ENCODE measurements at regions not wholly inside any gene's neighbourhood (a gene's known extent, or its start where the extent isn't known, plus 50 kb on each side); places are given as distances from the start of the nearest gene placed in this dataset.
"Not testable (repeated sequence)": the region's sequence is repeated elsewhere in the genome, so short reads cannot be mapped to it uniquely, and the experiment has no call there.

DNA sequence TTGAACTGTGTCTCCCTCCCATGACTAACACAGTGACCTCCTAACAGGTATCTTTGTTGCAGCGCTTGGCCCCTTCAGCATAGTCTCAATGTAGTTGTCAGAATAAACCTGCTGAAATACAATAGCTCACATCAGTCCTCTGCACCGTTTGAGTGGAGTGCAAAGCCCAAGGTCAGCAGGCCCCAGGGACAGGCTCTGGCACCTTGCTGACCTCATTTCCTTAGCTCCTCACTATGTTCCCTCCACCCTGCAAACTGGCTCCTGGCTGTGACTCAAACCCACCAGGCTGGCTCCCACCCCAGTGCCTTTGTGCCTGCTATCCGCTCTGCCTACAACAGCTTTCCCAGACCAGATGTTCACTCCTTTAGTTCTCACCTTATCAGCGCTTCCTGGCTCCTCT, 146.7 kb downstream of the LRATD1 start:
- Histone ChIP-seq H3K9me3 (ENCODE audit: control insufficient read depth, insufficient read depth, low read length) (no peaks in the 10 kb centered on the region), H3K79me2 (ENCODE audit: control insufficient read depth, low read length) (no peaks in the 10 kb centered on the region), H3K36me3 (ENCODE audit: control insufficient read depth, low read length) (no peaks in the 10 kb centered on the region), H3K4me3 (ENCODE audit: low read length) (no peak overlapping the region), H3F3A (ENCODE audit: control insufficient read depth, insufficient read depth) (no peaks in the 10 kb centered on the region), H4K20me1 (ENCODE audit: control insufficient read depth, insufficient read depth, low read depth, low read length) (no peaks in the 10 kb centered on the region), H3K27me3 (ENCODE audit: control insufficient read depth, low read length) (no peaks in the 10 kb centered on the region), H3K4me1 (ENCODE audit: control insufficient read depth, low read length) (no peaks in the 10 kb centered on the region), H3K4me2 (ENCODE audit: low read length) (no peak overlapping the region), H3K9me2 (replicated peaks; ENCODE audit: control insufficient read depth, low read length) (no peaks in the 10 kb centered on the region), H3K27ac (ENCODE audit: low read depth, low read length) (no peak overlapping the region)
- no peak for TF ChIP-seq EZH2phosphoT487 (IDR thresholded peaks at IDR 0.05; ENCODE audit: borderline replicate concordance, low read length)
- TF ChIP-seq, protein P1, sequence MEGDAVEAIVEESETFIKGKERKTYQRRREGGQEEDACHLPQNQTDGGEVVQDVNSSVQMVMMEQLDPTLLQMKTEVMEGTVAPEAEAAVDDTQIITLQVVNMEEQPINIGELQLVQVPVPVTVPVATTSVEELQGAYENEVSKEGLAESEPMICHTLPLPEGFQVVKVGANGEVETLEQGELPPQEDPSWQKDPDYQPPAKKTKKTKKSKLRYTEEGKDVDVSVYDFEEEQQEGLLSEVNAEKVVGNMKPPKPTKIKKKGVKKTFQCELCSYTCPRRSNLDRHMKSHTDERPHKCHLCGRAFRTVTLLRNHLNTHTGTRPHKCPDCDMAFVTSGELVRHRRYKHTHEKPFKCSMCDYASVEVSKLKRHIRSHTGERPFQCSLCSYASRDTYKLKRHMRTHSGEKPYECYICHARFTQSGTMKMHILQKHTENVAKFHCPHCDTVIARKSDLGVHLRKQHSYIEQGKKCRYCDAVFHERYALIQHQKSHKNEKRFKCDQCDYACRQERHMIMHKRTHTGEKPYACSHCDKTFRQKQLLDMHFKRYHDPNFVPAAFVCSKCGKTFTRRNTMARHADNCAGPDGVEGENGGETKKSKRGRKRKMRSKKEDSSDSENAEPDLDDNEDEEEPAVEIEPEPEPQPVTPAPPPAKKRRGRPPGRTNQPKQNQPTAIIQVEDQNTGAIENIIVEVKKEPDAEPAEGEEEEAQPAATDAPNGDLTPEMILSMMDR (IDR thresholded peaks at IDR 0.05; ENCODE audit: low read depth, low read length, poor library complexity, severe bottlenecking): no peak

- no peaks in the 10 kb centered on the region for H3K36me3 ChIP-seq (ENCODE audit: control insufficient read depth, low read length)
- H3K9me3 ChIP-seq (ENCODE audit: control insufficient read depth, insufficient read depth, low read length): no peaks in the 10 kb centered on the region
- H4K20me1 ChIP-seq (ENCODE audit: control insufficient read depth, insufficient read depth, low read depth, low read length): no peaks in the 10 kb centered on the region
- H3K4me3 ChIP-seq (ENCODE audit: low read length): no peak overlapping the region
- no peaks in the 10 kb centered on the region for H3K27me3 ChIP-seq (ENCODE audit: control insufficient read depth, low read length)
- no peak overlapping the region for H3K27ac ChIP-seq (ENCODE audit: low read depth, low read length)
- H3K4me2 ChIP-seq (ENCODE audit: low read length): no peak overlapping the region
- no peak for TF ChIP-seq EZH2phosphoT487 (IDR thresholded peaks at IDR 0.05; ENCODE audit: borderline replicate concordance, low read length)
- TF ChIP-seq, protein P1 (IDR thresholded peaks at IDR 0.05; ENCODE audit: low read depth, low read length, poor library complexity, severe bottlenecking): no peak
- H3K79me2 ChIP-seq (ENCODE audit: control insufficient read depth, low read length): no peaks in the 10 kb centered on the region
- H3K4me1 ChIP-seq (ENCODE audit: control insufficient read depth, low read length): no peaks in the 10 kb centered on the region
- H3K9me2 ChIP-seq (replicated peaks; ENCODE audit: control insufficient read depth, low read length): no peaks in the 10 kb centered on the region
- no peaks in the 10 kb centered on the region for H3F3A ChIP-seq (ENCODE audit: control insufficient read depth, insufficient read depth)
Observed at GRCh38 chr2:14781142-14781541, 148.6 kb downstream of the LRATD1 start.

DNA sequence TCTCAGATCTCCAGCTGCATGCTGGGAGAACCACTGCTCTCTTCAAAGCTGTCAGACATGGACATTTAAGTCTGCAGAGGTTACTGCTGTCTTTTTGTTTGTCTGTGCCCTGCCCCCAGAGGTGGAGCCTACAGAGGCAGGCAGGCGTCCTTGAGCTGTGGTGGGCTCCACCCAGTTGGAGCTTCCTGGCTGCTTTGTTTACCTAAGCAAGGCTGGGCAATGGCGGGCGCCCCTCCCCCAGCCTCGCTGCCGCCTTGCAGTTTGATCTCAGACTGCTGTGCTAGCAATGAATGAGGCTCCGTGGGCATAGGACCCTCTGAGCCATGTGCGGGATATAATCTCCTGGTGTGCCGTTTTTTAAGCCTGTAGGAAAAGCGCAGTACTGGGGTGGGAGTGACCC, 156.3 kb downstream of the LRATD1 start:
- H3K4me2 ChIP-seq (ENCODE audit: low read length); H3K4me1 ChIP-seq (ENCODE audit: control insufficient read depth, low read length); H3K27ac ChIP-seq (ENCODE audit: low read depth, low read length); H3K4me3 ChIP-seq (ENCODE audit: low read length); H3F3A ChIP-seq (ENCODE audit: control insufficient read depth, insufficient read depth); H3K9me2 ChIP-seq (replicated peaks; ENCODE audit: control insufficient read depth, low read length); H3K79me2 ChIP-seq (ENCODE audit: control insufficient read depth, low read length); H4K20me1 ChIP-seq (ENCODE audit: control insufficient read depth, insufficient read depth, low read depth, low read length); H3K27me3 ChIP-seq (ENCODE audit: control insufficient read depth, low read length); H3K9me3 ChIP-seq (ENCODE audit: control insufficient read depth, insufficient read depth, low read length); H3K36me3 ChIP-seq (ENCODE audit: control insufficient read depth, low read length): not testable (repeated sequence)

- Histone ChIP-seq H3K4me3 (ENCODE audit: low read length) (no peak overlapping the region), H3F3A (ENCODE audit: control insufficient read depth, insufficient read depth) (no peaks in the 10 kb centered on the region), H3K36me3 (ENCODE audit: control insufficient read depth, low read length) (no peaks in the 10 kb centered on the region), H3K79me2 (ENCODE audit: control insufficient read depth, low read length) (no peaks in the 10 kb centered on the region), H3K4me1 (ENCODE audit: control insufficient read depth, low read length) (no peaks in the 10 kb centered on the region), H3K9me2 (replicated peaks; ENCODE audit: control insufficient read depth, low read length) (no peaks in the 10 kb centered on the region; the same call in 1 of the 2 replicates), H3K4me2 (ENCODE audit: low read length) (no peak overlapping the region), H3K9me3 (ENCODE audit: control insufficient read depth, insufficient read depth, low read length) (no peaks in the 10 kb centered on the region), H3K27me3 (ENCODE audit: control insufficient read depth, low read length) (no peaks in the 10 kb centered on the region), H3K27ac (ENCODE audit: low read depth, low read length) (no peak overlapping the region), H4K20me1 (ENCODE audit: control insufficient read depth, insufficient read depth, low read depth, low read length) (no peaks in the 10 kb centered on the region)
- TF ChIP-seq EZH2phosphoT487 (IDR thresholded peaks at IDR 0.05; ENCODE audit: borderline replicate concordance, low read length): no peak
- TF ChIP-seq, protein P1 (IDR thresholded peaks at IDR 0.05; ENCODE audit: low read depth, low read length, poor library complexity, severe bottlenecking): no peak
Observed at GRCh38 chr2:14790041-14790640, 157.6 kb downstream of the LRATD1 start.

All from DOHH2 (cell line).